Activated CD8-positive, alpha-beta memory T cell treated with anti-CD3 and anti-CD28 coated beads for 36 hours (primary cell): ENCODE measurements at regions not wholly inside any gene's neighbourhood (a gene's known extent, or its start where the extent isn't known, plus 50 kb on each side); places are given as distances from the start of the nearest gene placed in this dataset.

Source experiments
- CTCF ChIA-PET: fragments of 350-600 bp; sonication (Branson Sonifier 250); formaldehyde crosslinking; loops from one replicate; lab custom pipeline; 2021; ENCODE audit warnings: antibody characterized with exemption; lab: Charles Lee
- POLR2A ChIA-PET: fragments of 350-600 bp; sonication (Branson Sonifier 250); formaldehyde crosslinking; loops from one replicate; lab custom pipeline; 2021; ENCODE audit warnings: antibody characterized with exemption; lab: Charles Lee

- ChIA-PET POLR2A (no interaction called here), CTCF (no interaction called here)
Observed at GRCh38 chrX:69366183-69366582, 137.9 kb upstream of the NALF2 start.

- CTCF ChIA-PET = no interaction called here
- POLR2A ChIA-PET = no interaction called here
Observed at GRCh38 chrX:69365755-69366154, 138.4 kb upstream of the NALF2 start.

GRCh38 chrX:69365349-69365748, 138.8 kb upstream of the NALF2 start:
- POLR2A ChIA-PET = no interaction called here
- CTCF ChIA-PET = no interaction called here

- ChIA-PET CTCF (no interaction called here), POLR2A (no interaction called here)
Observed at GRCh38 chrX:69362856-69363255, 141.3 kb upstream of the NALF2 start.

DNA sequence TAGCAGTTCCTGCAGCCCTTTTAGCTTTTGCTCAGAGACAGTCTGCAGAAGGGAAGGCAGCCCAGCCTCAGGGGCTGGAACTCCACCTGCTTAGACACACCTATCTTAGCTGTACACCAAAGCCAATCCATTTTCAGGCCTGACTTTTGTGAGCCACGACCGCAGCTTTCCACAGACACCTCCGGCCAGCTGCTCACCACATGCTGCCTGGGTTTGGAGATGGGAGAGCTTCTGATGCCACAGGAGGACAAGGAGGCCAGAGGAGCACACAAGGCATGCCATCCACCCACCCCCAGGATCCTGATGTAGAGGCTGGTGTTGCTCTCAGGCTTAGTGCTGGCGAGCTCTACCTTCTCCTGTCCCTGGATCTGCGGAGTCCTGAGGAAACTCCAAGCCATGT, 141.8 kb upstream of the NALF2 start:
- ChIA-PET CTCF (no interaction called here), POLR2A (no interaction called here)

DNA sequence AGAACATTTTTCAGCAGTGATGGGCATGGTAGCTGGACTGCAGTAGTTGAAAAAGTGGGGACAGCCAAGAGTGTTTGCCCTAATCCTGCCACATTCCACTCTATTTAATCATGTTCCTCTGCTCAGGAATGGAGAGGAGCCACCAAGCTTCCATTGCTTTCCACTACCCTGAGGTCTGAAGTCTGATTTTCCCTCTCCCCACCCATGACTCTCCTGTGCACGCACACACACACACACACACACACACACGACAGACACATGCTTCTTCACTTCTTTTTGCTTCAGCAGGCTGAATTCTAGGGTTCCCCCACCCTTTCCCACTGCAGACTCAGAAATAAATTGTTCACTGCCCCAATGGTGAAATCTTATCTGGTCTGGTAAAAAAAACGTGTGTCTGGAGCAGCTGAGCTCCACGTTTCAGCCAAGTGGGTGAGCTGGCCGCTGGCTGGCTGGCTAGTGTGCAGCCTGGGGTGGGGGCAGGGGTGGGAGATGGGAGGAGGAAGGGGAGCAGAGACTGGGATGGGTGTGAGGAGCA, 142.7 kb upstream of the NALF2 start:
- CTCF ChIA-PET = no interaction called here
- POLR2A ChIA-PET = no interaction called here

GRCh38 chrX:69357317-69357716, 146.8 kb upstream of the NALF2 start:
- CTCF ChIA-PET = interaction anchor here (0.5 kb wide), 1 partner anchor 372 kb away, joined by 6 read pairs; no protein-coding TSS in a partner anchor
- POLR2A ChIA-PET = no interaction called here

- CTCF ChIA-PET = no interaction called here
- POLR2A ChIA-PET = no interaction called here
Observed at GRCh38 chrX:69324851-69325250, 159.6 kb upstream of the PJA1 start.

DNA sequence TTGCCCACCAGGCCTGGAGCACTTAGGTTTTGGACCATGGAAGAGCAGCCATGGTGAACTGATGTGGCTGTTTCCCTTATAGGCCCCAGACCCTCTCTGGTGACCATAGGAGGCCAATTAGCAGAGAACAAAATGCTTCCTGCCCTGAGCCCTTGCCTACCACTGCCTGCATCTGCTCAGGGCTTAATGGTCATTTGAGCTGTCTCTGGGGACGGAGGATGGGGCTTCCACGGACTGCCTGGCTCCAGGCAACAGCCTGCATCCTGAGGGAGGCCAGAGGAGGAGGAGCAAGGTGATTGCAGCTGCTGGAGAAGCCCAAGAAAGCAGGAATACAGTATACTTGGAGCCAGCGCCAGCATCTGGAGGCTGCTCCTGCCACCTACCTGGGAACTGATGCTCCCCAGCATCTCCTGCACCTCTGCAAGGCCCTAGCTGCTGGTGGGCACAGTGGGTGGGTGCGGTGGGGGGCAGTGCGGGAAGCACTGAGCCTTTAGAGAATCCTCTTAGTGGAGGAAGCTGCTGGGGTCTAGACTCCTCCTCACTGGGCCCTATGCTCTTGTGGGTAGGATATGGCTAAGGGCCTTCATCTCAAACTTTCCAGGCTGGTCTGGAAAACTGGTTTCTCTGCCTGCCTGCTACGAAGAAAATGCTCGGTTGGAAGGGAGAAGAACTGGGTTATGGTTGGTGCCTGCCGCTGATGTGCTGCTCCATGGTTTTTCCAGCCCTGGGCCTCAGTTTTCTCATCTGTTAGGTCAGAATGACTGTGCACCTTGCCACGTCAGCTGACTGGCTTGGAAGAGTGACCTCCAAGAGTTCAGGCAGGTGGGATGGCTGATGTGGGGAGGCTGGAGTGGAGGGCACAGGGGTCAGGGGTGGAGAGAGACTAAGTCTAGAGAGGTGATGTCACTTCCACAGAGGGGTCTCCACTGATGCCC, 158.8 kb upstream of the PJA1 start:
- POLR2A ChIA-PET = no interaction called here
- CTCF ChIA-PET = no interaction called here

- POLR2A ChIA-PET = no interaction called here
- CTCF ChIA-PET = no interaction called here
Observed at GRCh38 chrX:69321789-69322188, 156.5 kb upstream of the PJA1 start.

DNA sequence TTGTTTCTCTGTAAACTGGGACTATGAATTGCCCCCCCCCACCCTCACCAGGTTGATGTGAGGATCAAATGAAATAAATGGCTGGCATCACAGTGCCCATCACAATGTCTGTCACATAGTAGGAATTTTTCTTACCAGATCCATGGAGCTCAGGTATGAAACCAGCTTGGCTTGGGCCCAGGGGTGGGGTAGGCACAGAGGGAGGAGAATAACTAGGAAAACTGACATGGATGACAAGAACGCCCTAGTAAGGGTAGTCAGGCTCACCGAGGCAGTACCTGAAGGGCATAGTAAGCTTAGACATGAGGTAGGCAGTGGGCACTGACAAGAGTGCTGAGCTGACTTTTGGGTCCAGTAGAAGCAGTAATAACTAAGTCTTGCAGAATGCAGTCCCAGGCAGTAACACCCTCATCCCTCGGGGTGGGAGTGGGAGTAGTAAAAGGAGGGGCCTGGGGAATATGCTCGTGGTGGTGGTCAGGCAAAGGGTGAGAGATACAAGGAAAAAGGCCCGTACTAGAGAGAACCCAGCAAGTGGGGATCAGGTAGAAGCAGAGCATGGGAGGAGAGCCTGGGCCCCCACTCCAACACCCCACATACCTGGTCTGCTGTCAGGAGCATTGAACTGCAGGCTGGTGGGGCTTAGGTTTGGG, 155.9 kb upstream of the PJA1 start:
- POLR2A ChIA-PET = no interaction called here
- CTCF ChIA-PET = no interaction called here

DNA sequence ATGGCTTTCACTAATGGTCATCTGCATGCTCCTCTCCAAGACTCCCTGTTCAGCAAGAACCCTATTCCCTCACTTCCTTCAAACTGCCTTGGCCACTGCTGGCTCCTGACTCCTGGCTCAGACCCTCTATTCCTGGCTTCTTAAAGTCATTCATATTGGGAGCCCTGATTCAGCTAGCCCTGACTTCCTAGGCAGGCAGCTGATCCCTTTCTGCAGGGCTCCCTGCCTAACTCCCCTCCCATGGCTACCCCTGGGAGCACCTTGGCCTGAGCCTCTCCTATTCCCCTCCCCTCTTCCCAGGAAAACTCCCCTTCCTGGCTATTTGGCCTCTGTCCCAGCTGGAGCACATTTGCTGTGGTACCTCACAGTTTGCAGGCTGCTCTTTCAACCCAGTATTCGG, 154.9 kb upstream of the PJA1 start:
- POLR2A ChIA-PET = no interaction called here
- CTCF ChIA-PET = no interaction called here

GRCh38 chrX:69319376-69319775, 154.1 kb upstream of the PJA1 start:
- CTCF ChIA-PET = no interaction called here
- POLR2A ChIA-PET = no interaction called here

GRCh38 chrX:69318651-69319340, 153.5 kb upstream of the PJA1 start:
- ChIA-PET POLR2A (no interaction called here), CTCF (no interaction called here)

DNA sequence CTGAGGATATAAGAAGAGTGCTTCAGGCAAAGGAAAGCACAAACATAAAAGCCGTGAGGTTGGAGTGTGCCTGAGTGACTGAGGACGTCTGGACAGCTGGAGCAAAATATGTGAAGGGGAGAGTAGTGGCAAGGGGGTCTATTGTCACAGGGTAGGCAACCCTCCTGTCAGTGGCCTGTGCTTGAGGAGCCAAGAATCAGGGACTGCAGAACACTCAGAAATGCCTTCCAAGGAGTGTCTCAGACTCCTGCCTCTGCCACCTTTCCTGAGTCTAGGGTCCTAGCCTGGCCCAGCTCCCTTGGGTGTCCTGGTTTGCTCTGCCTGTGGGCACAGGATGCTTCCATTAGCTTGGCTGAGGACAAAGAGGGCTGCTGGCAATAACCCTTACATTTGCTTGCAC, 152.5 kb upstream of the PJA1 start:
- ChIA-PET POLR2A (no interaction called here), CTCF (no interaction called here)

DNA sequence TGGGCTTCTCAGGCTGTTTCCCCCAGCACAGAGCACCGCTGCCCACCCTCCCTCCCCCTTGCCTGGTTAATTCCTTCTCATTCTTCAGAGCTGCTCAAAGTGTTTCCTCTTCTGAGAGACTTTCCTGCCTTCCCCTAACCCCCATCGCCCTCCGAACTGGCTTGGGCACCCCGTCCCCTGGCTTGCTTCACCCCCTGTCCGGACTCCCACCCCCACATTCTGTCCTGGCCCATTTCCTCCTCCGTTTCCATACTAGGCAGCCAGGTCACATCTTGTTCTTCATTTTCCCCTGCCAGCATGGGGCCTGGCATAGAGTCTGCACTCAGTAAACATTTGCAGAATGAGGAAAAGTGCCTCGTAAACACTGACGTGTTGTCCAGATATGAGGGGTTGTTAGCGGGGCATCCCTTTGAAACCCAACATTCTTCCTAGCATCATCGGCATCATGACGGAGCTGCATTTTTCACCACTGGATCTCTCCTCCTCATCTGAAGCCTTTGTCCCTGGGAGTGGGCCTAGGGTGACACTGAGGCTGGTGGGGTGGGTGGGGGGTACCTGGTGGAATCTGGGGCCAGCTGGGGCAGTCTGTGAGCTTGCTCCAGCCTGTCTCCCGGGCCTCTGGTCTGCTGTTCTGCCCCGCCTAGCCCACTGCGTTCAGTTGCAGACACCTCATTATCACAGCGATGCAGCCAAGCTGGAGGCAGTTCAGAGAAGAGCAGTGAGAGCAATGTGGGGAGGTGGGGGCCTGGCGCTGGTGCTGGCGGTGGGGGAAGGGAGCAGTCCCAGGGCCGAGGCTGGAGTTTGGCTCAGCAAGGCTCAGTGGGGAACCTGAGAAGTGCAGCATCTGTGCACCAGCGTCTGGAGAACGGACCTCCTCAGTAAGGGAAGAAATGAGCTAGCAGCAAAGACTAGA, 149.4 kb upstream of the PJA1 start:
- ChIA-PET POLR2A (no interaction called here), CTCF (no interaction called here)

GRCh38 chrX:69313617-69314290, 148.5 kb upstream of the PJA1 start:
- CTCF ChIA-PET = no interaction called here
- POLR2A ChIA-PET = no interaction called here

- CTCF ChIA-PET = no interaction called here
Observed at GRCh38 chrX:69311936-69312670, 146.8 kb upstream of the PJA1 start.

More at GRCh38 chrX:69311936-69312670, 146.8 kb upstream of the PJA1 start:
- POLR2A ChIA-PET = no interaction called here
